ENCODE measurements at regions not wholly inside any gene's neighbourhood (a gene's known extent, or its start where the extent isn't known, plus 50 kb on each side); places are given as distances from the start of the nearest gene placed in this dataset.

GRCh38 chr20:10807013-10807412 is 133.2 kb upstream of the JAG1 start:
- DNase-seq: no peak

- DNase-seq: no peak
Measured at GRCh38 chr20:10812759-10813327, 139.0 kb upstream of the JAG1 start.

- no peak for DNase-seq
Measured at GRCh38 chr20:10823585-10823984, 149.8 kb upstream of the JAG1 start.

- no peak for DNase-seq
Measured at GRCh38 chr20:10824750-10825500, 151.1 kb upstream of the JAG1 start.

GRCh38 chr20:10826111-10826510 is 152.3 kb upstream of the JAG1 start:
- no peak for DNase-seq

- no peak for DNase-seq
Measured at GRCh38 chr20:10828180-10828579, 154.4 kb upstream of the JAG1 start.

- no peak for DNase-seq
Measured at GRCh38 chr20:10832141-10832540, 158.3 kb upstream of the JAG1 start.

GRCh38 chr20:10837901-10838300 is 164.1 kb upstream of the JAG1 start:
- no peak for DNase-seq

GRCh38 chr20:10842116-10842515 is 168.3 kb upstream of the JAG1 start:
- DNase-seq: no peak

GRCh38 chr20:10843146-10843711 is 169.4 kb upstream of the JAG1 start:
- DNase-seq: no peak

- no peak for DNase-seq
Measured at GRCh38 chr20:10846766-10847165, 173.0 kb upstream of the JAG1 start.

GRCh38 chr20:10848810-10849370 is 175.1 kb upstream of the JAG1 start:
- DNase-seq: no peak

- DNase-seq: no peak
Measured at GRCh38 chr20:10853176-10853575, 179.4 kb upstream of the JAG1 start.

- no peak for DNase-seq
Measured at GRCh38 chr20:10853731-10854130, 179.9 kb upstream of the JAG1 start.

- no peak for DNase-seq
Measured at GRCh38 chr20:10854976-10855375, 181.2 kb upstream of the JAG1 start.

GRCh38 chr20:10855778-10856177 is 182.0 kb upstream of the JAG1 start:
- no peak for DNase-seq

- no peak for DNase-seq
Measured at GRCh38 chr20:10856237-10857015, 182.6 kb upstream of the JAG1 start.

GRCh38 chr20:10857352-10858070 is 183.7 kb upstream of the JAG1 start:
- DNase-seq: no peak

- DNase-seq: no peak
Measured at GRCh38 chr20:10861090-10861489, 187.3 kb upstream of the JAG1 start.

GRCh38 chr20:10861619-10862018 is 187.8 kb upstream of the JAG1 start:
- DNase-seq: no peak

GRCh38 chr20:10863337-10864060 is 189.7 kb upstream of the JAG1 start:
- DNase-seq: no peak

- DNase-seq: no peak
Measured at GRCh38 chr20:10864076-10864672, 190.4 kb upstream of the JAG1 start.
